RKO (cell line): ENCODE measurements at regions not wholly inside any gene's neighbourhood (a gene's known extent, or its start where the extent isn't known, plus 50 kb on each side); places are given as distances from the start of the nearest gene placed in this dataset.
"Not testable (repeated sequence)": the region's sequence is repeated elsewhere in the genome, so short reads cannot be mapped to it uniquely, and the experiment has no call there.

Experiments
- DNase-seq: peaks from one replicate; pipeline ENCODE4 v3.0.0-alpha.2; 2016; ENCODE audit warnings: low spot score

- no peak for DNase-seq
Measured at GRCh38 chr4:175033162-175033561, 115.0 kb downstream of the ADAM29 start.

- DNase-seq: no peak
Measured at GRCh38 chr4:175034007-175034406, 115.8 kb downstream of the ADAM29 start.

- no peak for DNase-seq
Measured at GRCh38 chr4:175034986-175035705, 117.0 kb downstream of the ADAM29 start.

- no peak for DNase-seq
Measured at GRCh38 chr4:175035905-175036304, 117.7 kb downstream of the ADAM29 start.

- DNase-seq: no peak
Measured at GRCh38 chr4:175048111-175048784, 130.1 kb downstream of the ADAM29 start.

- no peak for DNase-seq
Measured at GRCh38 chr4:175048906-175049305, 130.7 kb downstream of the ADAM29 start.

GRCh38 chr4:175051974-175052373 is 133.8 kb downstream of the ADAM29 start:
- no peak for DNase-seq

- DNase-seq: no peak
Measured at GRCh38 chr4:175054980-175055379, 136.8 kb downstream of the ADAM29 start.

GRCh38 chr4:175062183-175062592 is 144.0 kb downstream of the ADAM29 start:
- no peak for DNase-seq

- DNase-seq: no peak
Measured at GRCh38 chr4:175065228-175065627, 147.1 kb downstream of the ADAM29 start.

GRCh38 chr4:175066923-175067627 is 148.9 kb downstream of the ADAM29 start:
- no peak for DNase-seq

- no peak for DNase-seq
Measured at GRCh38 chr4:175068266-175068665, 150.1 kb downstream of the ADAM29 start.

- DNase-seq: no peak
Measured at GRCh38 chr4:175070444-175070843, 152.3 kb downstream of the ADAM29 start.

- DNase-seq: no peak
Measured at GRCh38 chr4:175071123-175071522, 153.0 kb downstream of the ADAM29 start.

- no peak for DNase-seq
Measured at GRCh38 chr4:175087145-175087544, 169.0 kb downstream of the ADAM29 start.

GRCh38 chr4:175090116-175090515 is 172.0 kb downstream of the ADAM29 start:
- DNase-seq: no peak

- no peak for DNase-seq
Measured at GRCh38 chr4:175091649-175092048, 173.5 kb downstream of the ADAM29 start.

- DNase-seq: no peak
Measured at GRCh38 chr4:175092114-175092513, 174.0 kb downstream of the ADAM29 start.

- not testable (repeated sequence) for DNase-seq
Measured at GRCh38 chr4:175093055-175093454, 174.9 kb downstream of the ADAM29 start.

GRCh38 chr4:175103403-175103802 is 185.2 kb downstream of the ADAM29 start:
- DNase-seq: no peak

- DNase-seq: no peak
Measured at GRCh38 chr4:175106301-175106700, 188.1 kb downstream of the ADAM29 start.

GRCh38 chr4:175109933-175110332 is 191.8 kb downstream of the ADAM29 start:
- DNase-seq: no peak
